A673 (cell line): ENCODE measurements at regions not wholly inside any gene's neighbourhood (a gene's known extent, or its start where the extent isn't known, plus 50 kb on each side); places are given as distances from the start of the nearest gene placed in this dataset.

Experiments
- BruUV-seq: library from RNA; stranded (reverse); fragments of 400-500 nt; replicated peaks from 2 replicates; lab custom pipeline; 2021; lab: Mats Ljungman, UMichigan
- CTCF ChIA-PET: fragments of 300-600 bp; sonication (Branson Sonifier 250); formaldehyde crosslinking; loops from one replicate; lab custom pipeline; 2022; ENCODE audit warnings: antibody characterized with exemption; lab: Charles Lee
- POLR2A ChIA-PET: fragments of 300-600 bp; sonication (Branson Sonifier 250); formaldehyde crosslinking; loops from one replicate; lab custom pipeline; 2022; ENCODE audit warnings: antibody characterized with exemption; ENCODE audit not compliant: low non-redundant PET; lab: Charles Lee
- DNase-seq: peaks from one replicate; pipeline ENCODE4 v3.0.0-alpha.2; 2015; ENCODE audit warnings: low spot score
- H3K27ac ChIP-seq: fragments of 200-600 bp; sonication (generic); 2 replicates; pipeline ENCODE4 v1.5.1; 2016; ENCODE audit warnings: mixed run types, low read depth, mild to moderate bottlenecking, mixed read lengths, antibody characterized with exemption, low read length; ENCODE audit not compliant: poor library complexity, severe bottlenecking
- H3K27me3 ChIP-seq: fragments of 200-600 bp; sonication (generic); replicated peaks from 2 replicates; pipeline ENCODE4 v1.6.1; 2017; ENCODE audit warnings: mixed run types, low read depth, mild to moderate bottlenecking, mixed read lengths, antibody characterized with exemption, low read length; ENCODE audit not compliant: insufficient read depth, poor library complexity
- H3K36me3 ChIP-seq: fragments of 200-600 bp; sonication (generic); 2 replicates; pipeline ENCODE4 v1.6.1; 2016; ENCODE audit warnings: mixed run types, mild to moderate bottlenecking, mixed read lengths, antibody characterized with exemption, low read length; ENCODE audit not compliant: insufficient read depth, poor library complexity, severe bottlenecking
- H3K4me1 ChIP-seq: fragments of 200-600 bp; sonication (generic); 2 replicates; pipeline ENCODE4 v1.6.1; 2017; ENCODE audit warnings: mixed run types, mild to moderate bottlenecking, mixed read lengths, antibody characterized with exemption, low read length; ENCODE audit not compliant: insufficient read depth, poor library complexity, severe bottlenecking
- H3K4me3 ChIP-seq: fragments of 200-600 bp; sonication (generic); 2 replicates; pipeline ENCODE4 v1.5.1; 2016; ENCODE audit warnings: low read depth, mixed run types, mild to moderate bottlenecking, mixed read lengths, low read length; ENCODE audit not compliant: poor library complexity, severe bottlenecking
- H3K9me3 ChIP-seq: fragments of 200-600 bp; sonication (generic); 2 replicates; pipeline ENCODE4 v1.6.1; 2016; ENCODE audit warnings: mixed run types, low read depth, mild to moderate bottlenecking, mixed read lengths, antibody characterized with exemption, low read length; ENCODE audit not compliant: poor library complexity, severe bottlenecking
- CTCF ChIP-seq: fragments of 300-800, 200-600 bp; sonication (generic); conservative IDR thresholded peaks from 2 replicates; pipeline ENCODE4 v1.5.1; 2017; ENCODE audit warnings: low read depth, mild to moderate bottlenecking, antibody characterized with exemption, low read length, moderate library complexity, mixed read lengths
- EZH2 ChIP-seq: fragments of 200-600 bp; sonication (generic); IDR thresholded peaks from 2 replicates; pipeline ENCODE4 v1.6.1; 2017; ENCODE audit warnings: borderline replicate concordance, low read depth, mild to moderate bottlenecking, mixed read lengths, antibody characterized with exemption, low read length; ENCODE audit not compliant: poor library complexity, severe bottlenecking
- intact Hi-C: fragments of 100-400 bp; cut with micrococcal nuclease; formaldehyde crosslinking; loops from one replicate; pipeline ENCODE4 v1.10.0; 2022; ENCODE audit not compliant: unreplicated experiment

- H3K27ac ChIP-seq: no peak overlapping the region
- DNase-seq: no peak
- ChIA-PET POLR2A (interaction anchor here (0.6 kb wide), 1 partner anchor 11 kb away, joined by 6 read pairs; no protein-coding TSS in a partner anchor), CTCF (no interaction called here)
- peaks cover 4% of the 10 kb centered on the region for H3K9me3 ChIP-seq
- intact Hi-C loops: no loop called here
- H3K4me1 ChIP-seq: no peaks in the 10 kb centered on the region
- no peak overlapping the region for H3K4me3 ChIP-seq
- no peaks in the 10 kb centered on the region for H3K36me3 ChIP-seq
- no peaks in the 10 kb centered on the region for H3K27me3 ChIP-seq
- TF ChIP-seq CTCF (no peak), EZH2 (no peak)
- BruUV-seq: no TSS peak
These were observed 145.0 kb downstream of the TMX3 start for GRCh38 chr18:68569936-68570335.

- Histone ChIP-seq H3K36me3 (no peaks in the 10 kb centered on the region), H3K4me3 (no peak overlapping the region), H3K4me1 (no peaks in the 10 kb centered on the region), H3K27me3 (no peaks in the 10 kb centered on the region), H3K9me3 (peaks cover 4% of the 10 kb centered on the region), H3K27ac (no peak overlapping the region)
- intact Hi-C loops: no loop called here
- ChIA-PET CTCF (no interaction called here), POLR2A (no interaction called here)
- TF ChIP-seq EZH2 (no peak), CTCF (no peak)
- no TSS peak for BruUV-seq
- DNase-seq: no peak
These were observed 146.3 kb downstream of the TMX3 start for GRCh38 chr18:68568364-68569155.

GRCh38 chr18:68566991-68567390, 147.9 kb downstream of the TMX3 start:
- Histone ChIP-seq H3K27me3 (no peaks in the 10 kb centered on the region), H3K27ac (no peak overlapping the region), H3K4me1 (no peaks in the 10 kb centered on the region), H3K4me3 (no peak overlapping the region), H3K36me3 (no peaks in the 10 kb centered on the region), H3K9me3 (peaks cover 3% of the 10 kb centered on the region)
- intact Hi-C loops: no loop called here
- no TSS peak for BruUV-seq
- no peak for DNase-seq
- TF ChIP-seq EZH2: no peak
- no peak for TF ChIP-seq CTCF
- POLR2A ChIA-PET: no interaction called here
- CTCF ChIA-PET: no interaction called here
